ENCODE measurements at regions not wholly inside any gene's neighbourhood (a gene's known extent, or its start where the extent isn't known, plus 50 kb on each side); places are given as distances from the start of the nearest gene placed in this dataset.

DNA sequence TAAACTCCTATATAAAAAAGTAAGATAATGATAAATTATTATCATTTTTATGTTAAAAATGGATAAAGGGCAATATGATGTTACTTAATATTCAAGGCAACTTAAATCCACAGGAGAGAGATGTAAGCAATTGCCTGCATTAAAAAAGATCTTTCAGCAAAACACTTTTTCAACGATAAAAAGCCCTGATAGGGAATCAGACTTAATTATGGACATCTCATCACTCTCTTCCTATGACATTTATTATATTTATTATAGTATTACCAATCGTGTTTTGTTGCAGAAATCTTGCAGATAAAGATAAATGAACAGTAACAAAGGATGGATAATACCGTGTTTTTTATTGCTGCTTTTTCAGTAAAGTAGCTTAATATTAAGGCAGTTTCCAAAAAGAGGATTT is 178.5 kb downstream of the SH2D1A start:
- DNase-seq (ENCODE audit: low read depth), result no peak

DNA sequence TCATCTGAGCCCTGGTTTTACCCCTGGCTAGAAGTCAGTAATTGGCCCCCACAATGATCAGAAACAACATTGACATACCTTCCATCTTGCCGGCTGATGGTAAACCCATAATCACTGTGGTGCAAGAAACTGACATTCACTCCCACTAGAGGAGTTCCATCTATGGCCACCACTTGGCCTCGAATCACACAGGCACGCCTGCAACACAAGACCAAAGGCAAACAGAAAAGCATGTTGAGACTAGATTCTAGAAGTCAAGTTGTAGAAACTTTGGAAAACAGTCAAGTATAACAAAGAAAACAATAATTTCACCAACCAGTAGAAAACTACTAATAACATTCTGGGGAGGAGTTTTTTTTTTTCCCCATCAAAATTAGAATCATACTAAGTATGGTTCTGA is 183.4 kb downstream of the SH2D1A start:
- DNase-seq (ENCODE audit: low read depth), result no peak

DNA sequence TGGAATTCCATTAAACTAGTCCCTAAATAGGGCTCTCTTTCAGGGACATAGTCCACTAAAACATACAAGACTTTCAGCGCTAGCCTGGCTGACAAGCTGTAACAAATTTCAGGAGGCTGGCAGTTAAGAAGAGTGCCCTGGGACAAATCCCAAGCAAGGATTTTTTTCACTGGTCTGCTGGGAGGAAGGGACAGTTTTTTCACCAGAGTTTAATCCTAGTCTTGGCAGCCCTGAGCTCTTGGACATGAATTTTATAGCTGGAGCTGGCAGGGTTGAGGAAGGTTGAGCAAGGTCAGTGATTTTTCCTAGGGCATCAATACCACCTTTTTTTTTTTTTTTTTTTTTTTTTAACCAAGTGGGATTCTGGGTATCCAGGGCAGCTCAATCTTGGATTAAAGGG is 184.4 kb downstream of the SH2D1A start:
- no peak for DNase-seq (ENCODE audit: low read depth)

DNA sequence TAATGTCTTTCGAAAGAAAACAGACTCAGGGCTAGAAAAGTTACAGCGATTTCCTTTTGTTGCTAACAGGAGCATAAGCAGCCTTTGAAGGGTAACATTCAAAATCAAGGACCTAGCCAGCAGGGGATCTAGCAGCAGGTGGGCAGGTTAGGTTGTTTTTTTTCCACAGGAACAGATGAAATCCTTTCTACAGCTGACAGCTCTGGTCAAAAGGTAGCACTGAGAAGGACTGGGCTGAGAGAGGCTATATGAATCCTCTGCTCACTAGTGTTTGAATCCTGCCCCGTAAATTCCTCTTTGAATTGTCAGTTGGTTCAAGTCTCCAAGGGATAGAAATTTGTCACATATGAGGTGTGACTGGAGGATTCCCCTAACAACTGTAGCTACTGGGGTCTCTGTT is 188.2 kb downstream of the SH2D1A start:
- DNase-seq (ENCODE audit: low read depth), result no peak

DNA sequence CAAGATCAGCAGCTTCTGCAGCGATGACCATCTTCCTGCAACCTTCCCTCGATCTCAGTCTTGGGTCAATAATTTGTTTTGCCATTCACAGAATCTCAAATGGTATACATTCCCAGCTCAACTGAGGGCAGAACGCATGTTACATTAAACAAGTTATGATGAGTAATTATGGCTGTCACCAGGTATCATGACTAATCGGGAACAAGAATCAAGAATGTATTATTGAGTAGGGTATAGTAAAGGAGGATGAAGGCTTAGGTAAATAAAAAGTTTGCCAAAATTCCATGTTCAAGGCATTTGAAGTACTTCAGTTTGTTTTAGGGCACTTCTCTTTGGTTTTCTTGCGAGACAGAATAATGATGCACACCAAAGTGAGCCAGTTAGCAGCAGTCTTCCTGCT is 194.1 kb downstream of the SH2D1A start:
- DNase-seq (ENCODE audit: low read depth), result no peak

DNA sequence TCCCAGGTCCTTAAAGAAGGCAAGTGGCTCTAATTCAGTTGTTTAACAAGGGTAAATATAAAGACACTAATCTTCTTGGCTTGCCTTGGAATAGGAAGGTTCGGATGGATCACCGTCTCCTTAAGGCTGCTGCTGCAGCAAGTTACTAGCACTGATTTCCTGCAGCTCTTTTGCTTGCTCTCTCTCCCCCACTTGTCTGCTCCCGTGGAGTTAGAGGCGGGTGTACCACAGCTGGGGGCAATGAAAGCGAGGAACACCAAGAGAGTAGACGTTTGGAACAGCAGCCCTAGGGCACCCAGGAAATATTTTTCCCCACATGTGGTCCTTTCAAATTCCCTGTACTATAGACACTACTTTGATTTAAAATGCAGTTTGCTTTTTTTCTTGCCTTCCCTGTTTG is 202.2 kb downstream of the SH2D1A start:
- DNase-seq (ENCODE audit: low read depth), result no peak

DNA sequence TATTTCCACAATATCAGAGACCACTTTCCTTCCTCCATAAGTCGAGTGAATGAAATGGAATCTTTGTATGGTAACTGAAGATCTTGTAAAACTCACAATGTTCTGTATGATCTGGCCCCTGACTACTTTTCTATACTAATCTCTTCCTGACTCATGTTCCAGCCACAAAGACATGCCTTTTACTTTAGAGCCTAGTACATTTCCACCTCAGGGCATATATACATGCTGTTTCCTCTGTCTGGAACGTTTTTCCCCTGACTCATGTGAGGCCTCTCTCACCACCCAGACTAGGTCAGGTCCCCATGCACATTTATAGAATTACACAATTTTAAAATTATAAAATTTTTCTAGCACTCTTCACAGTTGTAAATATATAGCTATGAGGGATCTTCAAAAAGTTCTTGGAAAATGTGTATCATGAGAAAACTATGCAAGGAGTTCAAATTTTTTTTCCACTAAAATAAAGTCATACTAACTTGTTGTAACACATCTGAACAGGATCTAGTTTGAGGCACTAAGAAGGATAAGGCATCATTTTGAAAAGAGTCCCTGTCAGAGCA is 208.8 kb downstream of the SH2D1A start:
- DNase-seq (ENCODE audit: low read depth), result peak; percentile 47

DNA sequence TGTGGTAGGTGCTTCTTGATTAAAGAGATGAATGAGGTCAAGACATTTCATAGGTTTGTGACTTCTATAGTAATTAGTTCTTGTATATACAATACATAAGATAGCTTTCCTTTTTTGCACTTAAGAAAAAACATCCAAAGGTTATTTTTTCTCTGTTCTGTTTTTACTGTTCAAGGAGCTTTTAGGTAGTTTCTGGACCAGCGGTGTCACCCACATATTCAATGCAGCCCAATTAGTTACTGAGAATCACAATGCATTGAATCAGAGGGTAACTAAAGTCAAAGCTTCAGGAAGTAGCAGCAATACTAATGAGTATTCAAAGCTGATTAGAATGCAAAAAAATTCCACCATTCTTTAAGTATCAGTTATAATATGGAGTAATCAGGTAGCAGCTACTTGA is 211.6 kb downstream of the SH2D1A start:
- no peak for DNase-seq (ENCODE audit: low read depth)

DNA sequence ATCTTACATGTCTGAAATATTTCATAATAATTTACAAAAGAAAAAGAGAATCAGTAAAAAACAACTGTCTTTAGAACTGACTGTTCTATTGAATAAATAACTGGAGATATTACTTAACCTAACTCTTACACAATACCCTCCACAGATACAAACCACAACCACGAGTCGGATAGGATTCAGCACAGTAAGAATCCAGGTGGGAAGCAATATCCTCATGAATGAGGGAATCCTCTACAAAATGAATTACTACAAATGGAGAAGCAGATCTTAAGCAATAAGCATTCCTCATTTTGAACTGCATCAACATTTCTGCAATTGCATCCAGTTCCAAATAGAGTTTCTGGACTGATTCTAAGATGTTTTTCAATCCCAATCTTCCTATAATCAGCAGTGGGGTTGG is 227.1 kb downstream of the SH2D1A start:
- no peak for DNase-seq (ENCODE audit: low read depth)

DNA sequence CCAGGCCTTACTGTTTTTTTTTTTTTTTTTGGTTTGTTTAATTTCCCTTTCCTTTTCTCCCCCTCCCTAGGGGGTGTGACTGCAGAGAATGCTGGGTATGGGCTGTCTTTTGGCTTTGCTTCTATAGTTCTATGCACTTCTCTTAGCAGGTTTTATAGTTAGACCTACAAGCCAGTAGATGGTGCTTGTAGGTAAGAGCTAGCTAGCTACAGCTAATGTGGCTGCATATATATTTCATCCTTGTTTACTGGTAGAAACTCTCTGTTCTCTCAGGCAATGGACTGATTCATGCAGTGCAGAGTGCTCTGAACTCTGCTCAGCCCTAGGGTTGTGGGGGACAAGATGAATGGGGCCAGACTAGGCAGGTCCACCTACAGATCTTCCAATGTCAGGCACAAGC is 246.4 kb downstream of the SH2D1A start:
- no peak for DNase-seq (ENCODE audit: low read depth)

DNA sequence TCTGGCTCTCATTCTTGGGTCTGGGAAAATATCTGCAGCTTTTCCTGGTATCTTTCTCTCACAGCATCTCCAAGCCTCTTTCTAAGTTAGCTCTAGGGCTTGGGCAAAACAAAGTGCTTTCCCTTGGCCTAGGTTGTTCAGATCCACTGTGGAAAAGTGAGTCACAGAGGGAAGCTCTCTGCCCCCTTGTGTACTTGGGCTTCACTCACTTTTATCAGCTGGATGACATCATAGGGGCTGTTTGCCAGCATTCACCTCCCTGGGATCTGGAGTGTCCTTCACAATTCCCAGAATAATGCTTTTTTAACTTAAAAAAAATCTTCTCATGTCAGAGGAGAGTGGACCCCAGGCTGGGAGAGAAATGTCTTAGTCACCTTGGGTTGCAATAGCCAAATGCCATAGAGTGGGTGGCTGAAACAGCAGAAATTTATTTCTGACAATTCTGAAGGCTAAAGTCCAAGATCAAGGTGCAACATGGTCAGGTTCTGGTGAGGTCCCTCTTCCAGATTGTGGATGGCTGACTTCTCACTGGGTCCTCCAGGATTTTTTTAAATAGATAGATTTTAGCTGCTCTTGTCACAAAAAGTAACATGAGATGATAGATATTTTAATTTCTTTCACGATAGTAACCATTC is 247.8 kb downstream of the SH2D1A start:
- DNase-seq (ENCODE audit: low read depth), result peak; percentile 3

DNA sequence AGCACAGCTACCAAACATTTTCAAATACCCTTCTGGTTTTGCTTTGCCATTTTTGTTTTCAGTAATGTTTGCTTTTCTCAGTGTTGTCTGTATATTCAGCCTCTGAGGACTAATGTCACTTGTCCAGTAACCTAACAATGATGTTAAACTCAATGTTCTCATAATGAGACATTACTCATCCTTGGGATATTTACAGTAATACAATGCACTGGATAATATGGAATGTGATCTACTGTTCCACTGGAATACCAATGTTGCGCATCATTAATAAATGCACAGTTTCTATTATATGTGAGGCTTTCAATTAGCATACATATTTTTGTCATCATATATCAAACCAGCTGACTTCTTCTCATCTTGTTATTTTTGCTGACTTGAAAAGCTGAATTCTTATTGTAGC is 259.1 kb downstream of the SH2D1A start:
- no peak for DNase-seq (ENCODE audit: low read depth)

DNA sequence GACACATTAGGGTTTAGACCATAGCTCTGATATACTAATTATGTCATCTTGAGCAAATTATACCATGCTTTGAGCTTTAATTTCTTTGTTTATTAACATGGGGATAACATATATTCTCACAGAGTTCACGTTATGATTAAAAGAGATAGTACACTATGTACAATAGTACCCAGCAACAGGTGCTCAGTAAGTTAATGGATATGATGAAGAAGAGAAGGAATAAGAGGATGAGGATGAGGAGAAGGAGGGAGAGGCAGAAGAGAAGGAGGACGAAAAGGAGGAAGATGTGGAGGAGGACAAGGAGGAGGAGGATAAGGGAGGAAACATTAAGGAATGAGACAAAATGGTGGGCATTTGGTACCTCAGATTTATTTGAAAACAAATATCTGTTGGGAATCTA is 260.4 kb downstream of the SH2D1A start:
- DNase-seq (ENCODE audit: low read depth), result no peak

DNA sequence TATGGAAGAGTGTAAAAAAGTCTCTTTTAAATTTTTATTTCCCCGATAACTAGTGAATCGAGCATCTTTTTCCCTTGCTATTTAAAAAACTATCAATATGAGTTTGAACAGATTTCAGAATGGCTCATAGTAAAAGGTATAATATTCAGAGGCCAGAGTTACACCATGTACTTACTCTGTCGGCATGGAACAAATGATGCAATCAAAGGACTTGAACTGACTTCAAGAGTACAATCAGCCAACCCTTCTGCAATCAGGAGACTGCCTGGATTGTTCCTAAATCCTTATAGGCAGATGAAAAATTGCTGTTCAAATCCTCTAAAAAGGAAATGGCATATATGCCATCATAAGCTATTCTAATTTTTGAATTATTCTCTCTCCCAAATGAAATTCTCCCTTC is 273.3 kb downstream of the SH2D1A start:
- no peak for DNase-seq (ENCODE audit: low read depth)

DNA sequence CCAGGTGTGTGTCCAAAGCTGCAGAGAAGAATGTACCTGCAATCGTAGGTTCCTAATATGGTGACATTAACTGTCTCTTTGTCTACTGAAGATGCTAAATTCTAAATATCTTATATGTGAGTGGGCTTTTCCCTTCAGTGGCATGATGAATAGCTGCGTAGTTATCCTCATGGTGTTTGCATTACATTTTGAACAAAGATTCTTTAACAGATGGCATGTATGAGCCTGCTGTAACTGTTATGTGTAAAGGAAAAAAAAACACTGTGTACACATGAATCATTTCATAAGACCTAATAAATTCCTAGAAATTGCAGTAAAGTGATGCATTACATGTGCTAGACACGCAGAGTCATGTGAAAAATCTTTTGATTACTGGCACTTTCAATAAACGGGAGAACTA is 288.0 kb downstream of the SH2D1A start:
- no peak for DNase-seq (ENCODE audit: low read depth)

DNA sequence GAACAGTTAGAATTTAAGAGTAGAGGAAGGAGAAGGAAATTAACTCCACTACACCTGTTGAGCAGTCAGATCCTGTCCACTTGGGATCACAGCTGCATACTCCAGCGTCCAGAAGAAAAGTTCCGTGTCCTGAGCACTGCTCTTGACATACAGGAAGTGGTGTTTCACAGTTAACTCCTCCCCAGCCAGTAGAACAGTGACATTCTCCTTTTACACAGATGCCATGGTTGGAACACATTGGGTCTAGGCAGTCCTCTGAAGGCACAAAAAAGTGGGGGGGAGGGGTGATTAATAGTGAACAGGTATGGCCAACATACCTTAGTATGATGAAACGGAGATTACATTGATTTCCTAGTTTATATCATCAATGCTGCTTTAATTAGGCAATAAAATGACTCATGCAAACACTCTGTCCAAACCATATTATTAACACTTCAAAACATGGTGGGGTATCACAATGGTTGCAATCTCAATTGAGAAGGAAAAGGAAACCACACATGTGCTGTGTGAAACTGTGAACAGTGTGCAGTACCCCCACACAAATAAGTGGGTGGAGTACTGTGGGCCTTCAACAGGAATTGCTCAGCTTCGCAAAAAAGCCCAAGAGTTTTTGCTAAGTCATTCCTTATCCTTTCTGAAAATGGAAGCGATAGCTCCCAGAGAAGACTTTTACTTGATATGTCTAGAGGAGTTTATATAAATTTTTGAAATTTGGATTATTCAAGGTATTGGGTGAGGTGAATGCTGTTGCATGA is 295.6 kb downstream of the SH2D1A start:
- DNase-seq (ENCODE audit: low read depth), result no peak

DNA sequence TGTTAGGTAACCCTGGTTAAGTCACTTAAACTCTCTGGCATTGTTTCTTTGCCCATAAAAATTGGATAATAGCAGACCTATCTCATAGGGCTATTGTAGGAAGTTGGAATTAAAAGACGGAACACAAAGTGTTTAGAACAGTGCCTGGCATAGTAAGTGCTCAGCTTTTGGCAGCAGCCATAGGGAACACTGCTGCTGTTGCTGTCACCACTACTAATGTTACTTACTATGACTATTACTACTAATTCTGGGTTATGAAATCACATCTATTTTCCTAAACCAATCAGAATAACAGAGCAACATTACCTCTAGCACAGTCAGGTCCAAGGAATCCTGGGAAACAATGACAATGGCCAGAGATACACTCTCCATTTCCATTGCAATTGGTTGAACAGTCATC is 300.0 kb downstream of the SH2D1A start:
- DNase-seq (ENCODE audit: low read depth), result no peak

DNA sequence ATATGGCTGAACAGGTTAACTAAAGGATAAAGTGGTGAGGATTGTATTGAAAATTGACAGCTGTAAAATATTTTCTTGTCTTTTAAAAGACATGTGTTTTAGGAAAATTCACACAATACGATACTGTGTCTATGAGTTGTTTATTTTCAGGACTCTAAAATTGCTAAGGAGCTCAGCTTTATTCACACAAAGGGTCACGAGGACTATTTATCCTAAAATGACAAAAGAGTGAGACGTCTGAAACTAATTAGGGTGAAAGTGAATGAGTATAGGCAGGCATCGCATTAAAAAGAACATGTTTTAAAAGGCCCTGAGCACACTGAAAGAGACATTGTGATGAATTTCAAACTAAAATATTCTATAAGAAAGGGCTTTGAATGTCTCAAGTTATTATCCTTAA is 304.7 kb downstream of the SH2D1A start:
- DNase-seq (ENCODE audit: low read depth), result no peak

DNA sequence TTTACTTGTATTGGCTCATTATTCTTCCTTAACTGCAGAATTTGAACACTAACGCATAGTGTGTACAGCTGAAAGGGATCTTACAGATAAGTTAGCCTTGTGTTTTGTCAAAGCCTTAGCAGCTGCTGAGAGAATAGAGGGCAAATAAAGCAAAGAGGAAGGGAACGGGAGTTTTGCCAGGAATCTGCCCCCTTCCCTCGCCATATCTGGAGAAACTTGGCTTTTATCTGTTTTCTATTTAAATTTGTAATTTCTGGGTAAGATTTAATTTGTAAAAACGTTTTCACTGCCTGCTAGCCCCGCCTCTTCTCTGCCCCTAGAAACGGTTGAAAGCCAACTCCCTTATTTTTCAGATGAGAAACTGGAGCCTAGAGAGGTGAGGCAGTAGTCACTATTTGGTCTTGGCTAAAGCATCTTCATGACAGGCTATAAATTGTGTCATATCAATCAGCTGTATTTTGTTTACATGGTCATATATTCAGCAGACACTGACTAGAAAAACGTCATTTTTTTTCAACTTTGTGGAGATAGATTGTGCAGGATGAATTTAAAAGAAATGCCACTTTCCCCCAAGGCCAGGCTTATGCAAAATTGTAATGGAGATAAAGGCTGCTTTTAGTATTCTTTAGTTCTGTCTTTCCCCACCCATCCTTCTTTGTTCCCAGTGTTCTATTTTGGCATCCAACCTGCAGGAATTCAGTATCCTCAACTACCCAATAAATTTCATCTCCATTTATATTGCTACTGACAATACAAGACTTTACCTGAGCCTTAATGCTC is 319.4 kb downstream of the SH2D1A start:
- no peak for DNase-seq (ENCODE audit: low read depth)

DNA sequence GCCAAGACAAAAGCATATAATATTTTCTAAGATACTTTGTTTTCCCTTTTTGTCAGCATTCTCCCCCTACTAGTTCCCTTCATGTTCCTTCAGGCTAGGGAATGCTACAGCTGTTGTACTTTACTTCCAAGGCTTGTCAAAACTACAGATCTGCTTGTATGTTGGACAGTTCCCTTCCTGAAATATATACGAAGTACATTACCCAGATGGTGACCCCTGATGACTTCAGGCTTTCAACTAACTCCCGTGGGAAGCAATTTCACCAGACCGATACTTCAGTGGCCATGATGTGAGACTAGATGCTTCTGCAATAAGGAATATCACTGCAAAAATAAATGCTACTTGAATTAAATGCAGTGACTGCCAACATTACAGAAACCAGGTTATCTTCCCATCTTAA is 332.8 kb downstream of the SH2D1A start:
- DNase-seq (ENCODE audit: low read depth), result no peak

DNA sequence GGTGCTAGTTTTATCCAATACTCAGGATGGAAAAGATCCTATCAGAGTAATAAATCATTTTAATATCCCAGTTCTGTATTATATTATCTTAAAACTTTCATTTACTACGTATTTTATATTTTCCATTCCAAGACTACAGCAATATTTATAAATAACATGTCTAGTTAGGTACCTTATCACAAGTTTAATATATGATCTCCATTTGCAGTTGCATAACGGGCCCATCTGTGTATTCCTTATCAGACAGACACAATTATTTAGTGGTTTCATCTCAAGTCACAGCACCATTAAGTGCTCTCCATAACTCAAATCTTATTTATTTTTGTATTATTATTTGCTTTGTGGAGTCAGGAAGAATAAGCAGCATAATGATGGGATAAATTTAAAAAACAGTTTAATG is 333.9 kb downstream of the SH2D1A start:
- DNase-seq (ENCODE audit: low read depth), result no peak

DNA sequence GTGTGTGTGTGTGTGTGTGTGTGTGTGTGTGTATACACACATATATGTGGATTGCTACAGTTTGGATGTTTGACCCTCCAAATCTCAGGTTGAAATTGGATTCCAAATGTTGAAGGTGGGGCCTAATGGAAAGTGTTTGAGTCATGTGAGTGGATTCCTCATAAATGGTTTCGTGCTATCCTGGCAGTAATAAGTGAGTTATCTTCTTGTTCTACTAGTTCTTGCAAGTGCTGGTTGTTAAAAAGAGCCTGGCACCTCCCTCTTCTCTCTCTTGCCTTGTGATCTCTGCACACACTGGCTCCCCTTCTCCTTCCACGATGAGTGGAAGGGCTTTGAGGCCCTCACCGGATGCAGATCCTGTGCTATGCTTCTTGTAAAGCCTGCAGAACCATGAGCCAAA is 344.1 kb downstream of the SH2D1A start:
- DNase-seq (ENCODE audit: low read depth), result no peak

DNA sequence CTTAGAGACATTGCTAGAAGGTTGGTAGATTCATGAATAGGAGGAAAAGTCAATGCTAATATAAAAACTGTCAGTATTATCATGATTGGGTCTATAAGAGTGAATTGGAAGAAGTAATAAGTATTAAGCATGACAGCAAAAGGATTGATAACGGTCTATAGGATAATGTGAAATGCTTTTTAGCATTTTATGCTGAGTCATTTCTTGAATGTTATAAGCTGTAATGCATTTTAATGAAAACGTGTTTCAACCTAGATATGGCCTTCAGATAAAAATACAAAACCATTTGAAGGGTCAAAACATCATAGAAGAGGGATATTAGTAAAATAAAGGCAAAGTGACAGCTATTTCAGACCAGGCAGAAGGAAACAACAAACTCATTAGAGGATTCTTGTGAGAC is 353.5 kb downstream of the SH2D1A start:
- DNase-seq (ENCODE audit: low read depth), result no peak
